ENCODE measurements at regions not wholly inside any gene's neighbourhood (a gene's known extent, or its start where the extent isn't known, plus 50 kb on each side); places are given as distances from the start of the nearest gene placed in this dataset.
"Not testable (repeated sequence)": the region's sequence is repeated elsewhere in the genome, so short reads cannot be mapped to it uniquely, and the experiment has no call there.

GRCh38 chr5:120124961-120125360 lies 339.1 kb upstream of the PRR16 start:
- H3K27me3 ChIP-seq (replicated peaks in 1 of 4; ENCODE audit: control extremely low read depth in 1 of 4, control insufficient read depth in 3 of 4, insufficient read depth in 4 of 4, low read length in 3 of 4), result no peaks in the 10 kb centered on the region
- no peak for ATAC-seq (ENCODE audit: low read depth)
- no peak for TF ChIP-seq EZH2 (IDR thresholded peaks at IDR 0.05; ENCODE audit: borderline replicate concordance, insufficient read depth, low read depth, low read length, poor library complexity, severe bottlenecking)
- no peak for TF ChIP-seq CTCF (IDR thresholded peaks at IDR 0.05)
- Mint-ChIP-seq H3K4me3 (no peak overlapping the region), H3K4me1 (no peaks in the 10 kb centered on the region), H3K27me3 (no peaks in the 10 kb centered on the region), H3K27ac (no peak overlapping the region), H3K9me3 (ENCODE audit: insufficient read depth) (no peaks in the 10 kb centered on the region)
- no peak for DNase-seq
- no peak overlapping the region for H3K27ac ChIP-seq (ENCODE audit: low read length in 2 of 2)
- CTCF ChIA-PET, result interaction anchor here (0.6 kb wide), 1 partner anchor 20 kb away, joined by 3 read pairs; no protein-coding TSS in a partner anchor
- H4K20me1 ChIP-seq (ENCODE audit: control insufficient read depth, insufficient read depth, low read length, poor library complexity, severe bottlenecking), result no peaks in the 10 kb centered on the region
- intact Hi-C loops (cut with micrococcal nuclease), result no loop called here
- H3K79me2 ChIP-seq (ENCODE audit: control insufficient read depth, insufficient read depth, low read length), result no peaks in the 10 kb centered on the region
- H2AFZ ChIP-seq (ENCODE audit: insufficient read depth, low read depth, low read length, poor library complexity, severe bottlenecking), result no peak overlapping the region
- WGBS (ENCODE audit: insufficient coverage), result 57% methylated on average over 1 of the region's 2 CpGs
- no peaks in the 10 kb centered on the region for H3K9me3 ChIP-seq (ENCODE audit: control extremely low read depth in 1 of 3, control insufficient read depth in 2 of 3, insufficient read depth in 1 of 3, low read length in 2 of 3)
- no peak overlapping the region for H3K4me3 ChIP-seq (ENCODE audit: control extremely low read depth in 1 of 5, extremely low read depth in 1 of 5, insufficient read depth in 1 of 5, low read depth in 2 of 5, low read length in 4 of 5)
- H3K9ac ChIP-seq (ENCODE audit: low read length), result no peak overlapping the region
- no peaks in the 10 kb centered on the region for H3K4me1 ChIP-seq (ENCODE audit: control insufficient read depth in 2 of 2, insufficient read depth in 2 of 2, low read length in 2 of 2)
- POLR2A ChIA-PET, result no interaction called here
- H3K36me3 ChIP-seq (replicated peaks in 1 of 2; ENCODE audit: control extremely low read depth in 1 of 2, control insufficient read depth in 1 of 2, extremely low read depth in 1 of 2, insufficient read depth in 2 of 2, low read length in 1 of 2), result no peaks in the 10 kb centered on the region
- H3K4me2 ChIP-seq (replicated peaks; ENCODE audit: low read depth, low read length, poor library complexity, severe bottlenecking), result no peak overlapping the region

- H3K27me3 ChIP-seq (replicated peaks in 1 of 4; ENCODE audit: control extremely low read depth in 1 of 4, control insufficient read depth in 3 of 4, insufficient read depth in 4 of 4, low read length in 3 of 4); CTCF ChIA-PET; H3K27me3 Mint-ChIP-seq; H2AFZ ChIP-seq (ENCODE audit: insufficient read depth, low read depth, low read length, poor library complexity, severe bottlenecking); POLR2A ChIA-PET; H3K36me3 ChIP-seq (replicated peaks in 1 of 2; ENCODE audit: control extremely low read depth in 1 of 2, control insufficient read depth in 1 of 2, extremely low read depth in 1 of 2, insufficient read depth in 2 of 2, low read length in 1 of 2); H3K4me1 Mint-ChIP-seq; H3K27ac ChIP-seq (ENCODE audit: low read length in 2 of 2); H3K9me3 ChIP-seq (ENCODE audit: control extremely low read depth in 1 of 3, control insufficient read depth in 2 of 3, insufficient read depth in 1 of 3, low read length in 2 of 3); intact Hi-C loops (cut with micrococcal nuclease); H3K4me1 ChIP-seq (ENCODE audit: control insufficient read depth in 2 of 2, insufficient read depth in 2 of 2, low read length in 2 of 2); ATAC-seq (ENCODE audit: low read depth); H3K4me2 ChIP-seq (replicated peaks; ENCODE audit: low read depth, low read length, poor library complexity, severe bottlenecking); H3K4me3 Mint-ChIP-seq; H3K9me3 Mint-ChIP-seq (ENCODE audit: insufficient read depth); H3K4me3 ChIP-seq (ENCODE audit: control extremely low read depth in 1 of 5, extremely low read depth in 1 of 5, insufficient read depth in 1 of 5, low read depth in 2 of 5, low read length in 4 of 5); DNase-seq; H3K79me2 ChIP-seq (ENCODE audit: control insufficient read depth, insufficient read depth, low read length); H3K9ac ChIP-seq (ENCODE audit: low read length); H3K27ac Mint-ChIP-seq; H4K20me1 ChIP-seq (ENCODE audit: control insufficient read depth, insufficient read depth, low read length, poor library complexity, severe bottlenecking): not testable (repeated sequence)
- 91% methylated on average over 7 of the region's 7 CpGs for WGBS (ENCODE audit: insufficient coverage)
Measured at GRCh38 chr5:120132347-120132746, 331.8 kb upstream of the PRR16 start.

Data from B cell (primary cell).